Fibroblast of peridontal ligament (primary cell): ENCODE measurements at regions not wholly inside any gene's neighbourhood (a gene's known extent, or its start where the extent isn't known, plus 50 kb on each side); places are given as distances from the start of the nearest gene placed in this dataset.
A peak's percentile ranks its signal among the peaks of the same experiment; 100 is the strongest.

Source experiments
- DNase-seq: peaks from one replicate; pipeline ENCODE4 v3.0.0-alpha.2; 2010; ENCODE audit errors: extremely low read depth

DNA sequence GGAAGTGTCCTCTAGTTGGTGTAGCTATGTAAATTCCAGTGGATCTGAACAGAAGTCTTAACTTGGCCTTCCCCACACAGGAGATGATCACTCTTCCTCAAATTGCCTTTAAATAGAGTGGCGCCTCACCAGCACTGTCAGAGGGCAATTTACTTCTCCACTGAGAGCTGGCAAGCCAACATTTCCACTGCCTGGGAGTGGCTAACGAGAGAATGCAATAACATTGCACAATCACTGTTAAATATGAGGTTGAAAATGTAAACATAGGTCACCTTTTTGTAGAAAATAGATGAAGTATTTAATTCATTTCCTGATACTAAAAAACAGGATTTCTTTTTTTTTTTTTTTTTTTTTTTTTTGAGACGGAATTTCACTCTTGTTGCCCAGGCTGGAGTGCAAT, 55.4 kb upstream of the UBL3 start:
- peak; percentile 55 for DNase-seq

DNA sequence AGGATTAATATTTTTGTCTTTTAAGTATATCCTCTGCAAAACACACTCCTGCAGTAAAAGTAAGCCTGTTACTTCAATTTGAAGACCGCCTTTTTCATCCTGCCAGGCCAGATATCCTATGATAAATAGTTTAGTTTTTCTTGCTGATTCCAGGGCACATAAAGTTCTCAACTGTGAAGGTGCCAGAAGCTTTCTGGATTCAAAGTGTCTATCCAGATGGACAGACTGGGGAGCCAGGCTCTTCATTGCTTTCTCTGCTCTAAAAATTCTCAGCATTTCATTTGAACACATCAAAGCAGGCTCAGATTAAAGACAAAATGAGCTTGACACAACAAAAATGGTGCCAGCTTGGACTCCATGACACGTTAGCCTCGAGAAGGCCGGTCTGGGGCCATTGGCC, 53.6 kb upstream of the UBL3 start:
- no peak for DNase-seq

DNA sequence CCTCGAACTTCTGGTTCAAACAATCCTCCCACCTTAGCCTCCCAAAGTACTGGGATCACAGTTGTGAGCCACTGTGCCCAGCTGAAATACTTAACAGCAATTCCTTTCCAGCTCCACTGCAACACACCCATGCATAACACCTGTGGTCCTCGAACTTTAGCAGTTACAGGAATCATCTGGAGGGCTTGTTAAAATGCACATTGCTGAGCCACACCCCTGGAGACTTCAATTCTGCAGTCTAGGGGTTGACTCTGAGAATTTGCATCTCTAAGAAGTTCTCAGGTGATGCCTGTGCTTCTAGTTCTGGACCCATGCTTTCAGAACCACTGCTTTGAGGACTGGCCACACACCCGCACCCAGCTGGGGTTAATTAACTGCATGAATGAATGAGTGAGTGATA, 53.1 kb upstream of the UBL3 start:
- DNase-seq: no peak

DNA sequence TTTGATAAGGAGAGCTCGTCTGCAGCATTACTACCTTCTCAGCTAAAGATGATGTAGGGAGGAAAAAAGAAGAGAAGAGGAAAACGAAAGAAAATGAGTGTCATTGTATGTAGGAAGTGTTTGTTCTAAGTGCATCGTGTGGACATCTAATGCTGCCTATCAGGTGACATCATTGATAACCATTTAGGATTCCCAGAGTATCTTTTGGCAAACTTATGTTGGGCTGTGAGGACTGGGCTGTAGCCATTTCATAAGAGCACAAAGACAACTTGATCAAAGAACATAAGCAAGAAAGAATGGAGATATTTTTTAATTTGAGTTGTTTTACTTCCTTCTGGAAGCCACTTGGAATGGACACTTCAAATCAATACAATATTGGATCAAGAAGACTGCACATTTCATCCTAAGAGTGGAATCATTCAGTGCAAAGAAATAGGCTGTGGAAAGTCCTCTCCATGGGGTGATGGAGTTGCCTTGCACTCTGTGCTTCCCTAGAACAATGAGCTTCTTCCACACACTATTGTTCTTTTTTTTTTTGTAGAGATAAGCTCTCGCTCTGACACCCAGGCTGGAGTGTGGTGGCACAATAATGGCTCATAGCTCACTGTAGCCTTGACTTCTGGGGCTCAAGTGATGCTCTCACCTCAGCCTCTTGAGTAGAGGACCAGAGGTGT, 52.4 kb upstream of the UBL3 start:
- DNase-seq: no peak

DNA sequence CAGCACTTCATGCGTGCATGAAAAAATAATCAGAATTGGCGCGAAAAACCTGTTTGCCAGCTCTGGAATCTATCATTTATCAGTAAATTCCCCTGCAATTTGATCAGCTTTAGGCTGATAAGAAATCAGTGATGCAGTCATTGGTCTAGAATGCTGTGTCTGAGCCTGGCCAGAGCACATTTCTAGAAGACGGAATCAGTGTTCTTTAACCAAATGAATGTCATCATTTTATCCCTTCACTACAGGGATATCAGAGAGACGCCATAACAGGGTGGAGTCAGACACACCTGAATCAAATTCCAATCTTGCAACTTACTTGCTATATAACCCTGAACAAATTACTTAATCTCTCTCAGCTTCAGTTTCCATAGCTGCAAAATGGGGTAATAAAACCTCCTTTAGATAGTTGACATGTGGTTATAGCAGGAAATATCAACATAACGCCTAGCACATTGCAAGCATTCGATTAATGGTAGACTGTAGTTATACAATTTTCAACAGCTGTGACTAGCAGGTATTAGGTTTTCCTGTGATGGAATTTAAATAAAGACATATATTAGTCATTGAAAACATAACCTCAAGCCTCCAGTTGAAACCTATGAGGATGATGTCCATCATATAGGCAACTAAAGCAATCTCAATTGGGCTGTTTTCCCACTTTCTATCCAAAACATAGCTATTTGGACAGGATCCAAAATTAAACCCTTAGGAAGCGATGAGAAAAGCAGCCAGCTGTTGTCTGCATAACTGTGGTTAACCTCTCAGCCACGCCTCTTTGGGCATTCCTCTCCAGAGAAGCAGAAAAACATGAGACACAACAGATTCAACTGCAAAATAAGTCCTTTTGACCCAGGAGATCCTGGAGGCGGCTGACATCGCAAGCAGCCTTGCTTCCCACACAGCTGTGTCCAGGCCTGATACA, 51.6 kb upstream of the UBL3 start:
- peak; percentile 94 for DNase-seq
